ENCODE measurements at regions not wholly inside any gene's neighbourhood (a gene's known extent, or its start where the extent isn't known, plus 50 kb on each side); places are given as distances from the start of the nearest gene placed in this dataset.

GRCh38 chr1:191760016-191760415, 398.2 kb upstream of the RGS18 start:
- TF ChIP-seq CTCF (IDR thresholded peaks at IDR 0.05; ENCODE audit: low read depth, low read length, poor library complexity, severe bottlenecking) (no peak), EZH2phosphoT487 (IDR thresholded peaks at IDR 0.05; ENCODE audit: borderline replicate concordance, low read length) (no peak)
